Cardiac muscle cell (in vitro differentiated cells and primary cell): ENCODE measurements at regions not wholly inside any gene's neighbourhood (a gene's known extent, or its start where the extent isn't known, plus 50 kb on each side); places are given as distances from the start of the nearest gene placed in this dataset.

Source experiments
- DNase-seq, 2 donors: peaks; one replicate each; pipeline versions ENCODE4 v3.0.0 to v3.0.0-alpha.2; 2010 to 2017; ENCODE audit warnings: low read depth in 1 of 2, low spot score in 1 of 2
- H3K27ac ChIP-seq: fragments of 200-600 bp; sonication (generic); 2 replicates; pipeline ENCODE4 v1.5.1; 2016
- H3K27me3 ChIP-seq: fragments of 200-600 bp; sonication (generic); 2 replicates; pipeline ENCODE4 v1.6.0; 2016; ENCODE audit warnings: control low read depth
- H3K36me3 ChIP-seq: fragments of 200-600 bp; sonication (generic); 2 replicates; pipeline ENCODE4 v1.5.1; 2016; ENCODE audit warnings: control low read depth
- H3K4me1 ChIP-seq: fragments of 200-600 bp; sonication (generic); 2 replicates; pipeline ENCODE4 v1.8.1; 2017; ENCODE audit warnings: low read depth, mild to moderate bottlenecking, mixed run types
- H3K4me3 ChIP-seq: fragments of 200-600 bp; sonication (generic); 2 replicates; pipeline ENCODE4 v1.5.1; 2016; ENCODE audit warnings: mild to moderate bottlenecking
- H3K9me3 ChIP-seq: fragments of 200-600 bp; sonication (generic); 2 replicates; pipeline ENCODE4 v1.5.1; 2017; ENCODE audit warnings: low read depth, mild to moderate bottlenecking, control low read depth
- TF ChIP-seq, protein P1 (sequence below): IDR thresholded peaks from 2 replicates; pipeline ENCODE4 v1.5.1; 2012; ENCODE audit warnings: low read depth, mild to moderate bottlenecking, low read length

DNA sequence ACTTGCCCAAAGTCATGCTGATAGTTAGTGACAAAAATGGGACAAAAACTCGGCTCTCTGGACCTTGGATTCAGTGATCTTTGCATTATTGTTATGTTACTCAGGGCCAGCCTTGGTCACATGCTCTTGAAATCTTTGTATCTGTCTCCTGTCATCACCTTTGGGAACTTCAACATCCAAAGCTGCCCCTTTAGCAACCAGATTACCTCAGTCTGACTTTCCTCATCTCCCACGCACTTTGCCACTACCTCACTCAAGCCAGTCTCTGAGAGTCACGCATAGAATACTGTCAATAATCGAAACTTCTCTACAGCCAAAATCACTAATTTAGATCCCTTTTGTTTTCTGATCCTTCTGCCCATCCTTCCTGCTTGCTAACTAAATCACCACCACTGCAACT, 90.8 kb upstream of the DAAM1 start:
- Histone ChIP-seq H3K36me3 (no peaks in the 10 kb centered on the region), H3K27me3 (no peaks in the 10 kb centered on the region), H3K9me3 (no peaks in the 10 kb centered on the region), H3K27ac (no peak overlapping the region), H3K4me1 (no peaks in the 10 kb centered on the region), H3K4me3 (no peak overlapping the region)
- TF ChIP-seq, protein P1, sequence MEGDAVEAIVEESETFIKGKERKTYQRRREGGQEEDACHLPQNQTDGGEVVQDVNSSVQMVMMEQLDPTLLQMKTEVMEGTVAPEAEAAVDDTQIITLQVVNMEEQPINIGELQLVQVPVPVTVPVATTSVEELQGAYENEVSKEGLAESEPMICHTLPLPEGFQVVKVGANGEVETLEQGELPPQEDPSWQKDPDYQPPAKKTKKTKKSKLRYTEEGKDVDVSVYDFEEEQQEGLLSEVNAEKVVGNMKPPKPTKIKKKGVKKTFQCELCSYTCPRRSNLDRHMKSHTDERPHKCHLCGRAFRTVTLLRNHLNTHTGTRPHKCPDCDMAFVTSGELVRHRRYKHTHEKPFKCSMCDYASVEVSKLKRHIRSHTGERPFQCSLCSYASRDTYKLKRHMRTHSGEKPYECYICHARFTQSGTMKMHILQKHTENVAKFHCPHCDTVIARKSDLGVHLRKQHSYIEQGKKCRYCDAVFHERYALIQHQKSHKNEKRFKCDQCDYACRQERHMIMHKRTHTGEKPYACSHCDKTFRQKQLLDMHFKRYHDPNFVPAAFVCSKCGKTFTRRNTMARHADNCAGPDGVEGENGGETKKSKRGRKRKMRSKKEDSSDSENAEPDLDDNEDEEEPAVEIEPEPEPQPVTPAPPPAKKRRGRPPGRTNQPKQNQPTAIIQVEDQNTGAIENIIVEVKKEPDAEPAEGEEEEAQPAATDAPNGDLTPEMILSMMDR: no peak
- DNase-seq: peak in 1 of 2 donors; percentile 29

DNA sequence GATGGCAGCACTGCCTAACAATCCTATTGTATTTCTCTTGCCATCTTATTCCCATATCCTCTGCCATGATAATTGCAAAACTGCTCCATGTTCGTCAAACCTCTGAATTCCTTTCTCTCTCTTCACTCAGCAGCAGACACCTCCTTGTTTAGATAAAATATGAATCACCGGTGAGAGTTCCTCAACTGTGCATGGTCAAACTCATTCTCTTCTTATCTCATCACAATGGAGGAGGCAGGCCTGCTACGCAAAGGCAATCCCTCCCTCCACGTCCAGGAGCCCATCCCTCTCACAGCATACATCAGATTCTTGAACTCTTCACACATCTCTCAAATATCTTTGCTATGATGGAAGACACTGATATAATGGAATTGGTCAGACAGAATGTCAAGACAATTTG, 90.1 kb upstream of the DAAM1 start:
- TF ChIP-seq, protein P1: no peak
- DNase-seq: peak in 1 of 2 donors; percentile 82
- no peak overlapping the region for H3K4me3 ChIP-seq
- no peaks in the 10 kb centered on the region for H3K27me3 ChIP-seq
- no peaks in the 10 kb centered on the region for H3K36me3 ChIP-seq
- no peaks in the 10 kb centered on the region for H3K4me1 ChIP-seq
- H3K27ac ChIP-seq: no peak overlapping the region
- no peaks in the 10 kb centered on the region for H3K9me3 ChIP-seq

DNA sequence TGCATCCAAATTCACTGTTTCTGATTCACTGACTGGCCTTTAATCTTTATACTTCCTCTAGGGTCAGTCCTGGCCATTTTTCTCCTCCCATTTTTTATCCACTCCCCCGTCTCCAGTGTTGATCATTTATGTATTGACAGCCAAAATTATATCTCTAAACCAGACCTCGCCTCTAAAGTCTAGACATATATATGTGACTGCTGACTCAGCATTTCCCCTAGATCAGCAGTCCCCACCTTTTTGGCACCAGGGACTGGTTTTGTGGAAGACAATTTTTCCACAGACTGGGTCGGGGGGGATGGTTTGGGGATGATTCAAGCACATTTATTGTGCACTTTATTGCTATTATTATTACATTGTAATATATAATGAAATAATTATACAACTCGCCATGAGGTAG, 88.3 kb upstream of the DAAM1 start:
- Histone ChIP-seq H3K4me1 (no peaks in the 10 kb centered on the region), H3K4me3 (no peak overlapping the region), H3K36me3 (no peaks in the 10 kb centered on the region), H3K27me3 (no peaks in the 10 kb centered on the region), H3K27ac (no peak overlapping the region), H3K9me3 (no peaks in the 10 kb centered on the region)
- TF ChIP-seq, protein P1: no peak
- no peak for DNase-seq

DNA sequence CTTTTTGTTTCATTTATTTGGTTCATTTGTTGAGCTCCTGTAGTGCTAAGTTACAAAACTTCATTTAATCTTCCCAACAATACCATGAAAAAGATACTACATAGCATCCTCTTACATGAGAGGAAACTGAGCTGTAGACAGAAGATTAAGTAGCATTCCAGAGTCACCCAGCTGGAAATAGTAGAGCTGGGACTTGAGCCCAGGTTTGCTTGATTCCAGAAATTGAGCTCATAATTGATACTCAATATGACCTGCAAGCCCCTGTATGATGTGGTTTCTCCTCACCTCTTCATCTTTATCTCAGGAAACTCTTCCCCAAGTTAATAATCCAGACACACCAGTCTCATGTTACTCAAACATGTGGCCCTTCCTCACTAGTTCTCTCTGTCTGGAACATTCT, 87.0 kb upstream of the DAAM1 start:
- H3K27me3 ChIP-seq: no peaks in the 10 kb centered on the region
- no peak overlapping the region for H3K4me3 ChIP-seq
- no peaks in the 10 kb centered on the region for H3K9me3 ChIP-seq
- H3K36me3 ChIP-seq: no peaks in the 10 kb centered on the region
- DNase-seq: no peak
- TF ChIP-seq, protein P1: no peak
- H3K27ac ChIP-seq: no peak overlapping the region
- no peaks in the 10 kb centered on the region for H3K4me1 ChIP-seq

DNA sequence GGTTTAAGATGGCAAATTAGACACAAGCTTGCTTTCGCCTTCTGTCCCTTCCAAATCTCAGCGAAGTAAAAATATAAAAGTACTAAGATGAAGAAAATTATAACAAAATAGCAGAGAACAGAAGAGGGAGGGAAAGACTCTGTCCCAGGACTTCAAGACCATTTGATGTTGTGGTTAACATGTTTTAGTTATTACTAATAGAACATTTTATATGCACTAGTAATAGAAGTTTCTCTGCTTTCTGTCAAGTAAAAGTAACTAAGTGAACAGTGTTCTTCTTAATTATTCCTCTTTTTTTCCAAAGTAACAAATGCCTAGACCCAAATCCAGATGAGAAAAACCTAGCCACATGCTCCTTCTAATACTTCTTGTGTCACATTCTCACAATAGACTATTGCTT, 85.1 kb upstream of the DAAM1 start:
- no peaks in the 10 kb centered on the region for H3K4me1 ChIP-seq
- H3K9me3 ChIP-seq: no peaks in the 10 kb centered on the region
- H3K4me3 ChIP-seq: no peak overlapping the region
- H3K36me3 ChIP-seq: no peaks in the 10 kb centered on the region
- DNase-seq: peak in 1 of 2 donors; percentile 21
- H3K27ac ChIP-seq: no peak overlapping the region
- no peaks in the 10 kb centered on the region for H3K27me3 ChIP-seq
- TF ChIP-seq, protein P1: no peak

DNA sequence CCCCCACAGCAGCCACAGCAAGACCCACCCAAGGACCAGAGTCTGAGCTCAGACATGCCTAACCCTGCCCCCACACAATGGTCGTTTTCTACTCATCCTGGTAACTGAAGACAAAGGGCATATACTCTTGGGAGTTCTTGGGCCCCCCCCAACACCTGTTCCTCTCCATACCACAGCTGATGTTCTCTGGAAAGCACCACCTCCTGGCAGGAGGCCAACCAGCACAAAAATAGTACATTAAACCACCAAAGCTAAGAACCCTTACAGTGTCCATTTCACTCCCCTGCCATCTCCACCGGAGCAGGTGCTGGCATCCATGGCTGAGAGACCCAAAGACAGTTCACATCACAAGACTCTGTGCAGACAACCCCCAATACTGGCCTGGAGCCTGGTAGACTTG, 80.6 kb upstream of the DAAM1 start:
- Histone ChIP-seq H3K36me3 (no peaks in the 10 kb centered on the region), H3K4me3 (no peak overlapping the region), H3K27me3 (no peaks in the 10 kb centered on the region), H3K9me3 (no peaks in the 10 kb centered on the region), H3K4me1 (no peaks in the 10 kb centered on the region), H3K27ac (no peak overlapping the region)
- no peak for DNase-seq
- TF ChIP-seq, protein P1: no peak
